ENCODE measurements at regions not wholly inside any gene's neighbourhood (a gene's known extent, or its start where the extent isn't known, plus 50 kb on each side); places are given as distances from the start of the nearest gene placed in this dataset.
"Not testable (repeated sequence)": the region's sequence is repeated elsewhere in the genome, so short reads cannot be mapped to it uniquely, and the experiment has no call there.

DNA sequence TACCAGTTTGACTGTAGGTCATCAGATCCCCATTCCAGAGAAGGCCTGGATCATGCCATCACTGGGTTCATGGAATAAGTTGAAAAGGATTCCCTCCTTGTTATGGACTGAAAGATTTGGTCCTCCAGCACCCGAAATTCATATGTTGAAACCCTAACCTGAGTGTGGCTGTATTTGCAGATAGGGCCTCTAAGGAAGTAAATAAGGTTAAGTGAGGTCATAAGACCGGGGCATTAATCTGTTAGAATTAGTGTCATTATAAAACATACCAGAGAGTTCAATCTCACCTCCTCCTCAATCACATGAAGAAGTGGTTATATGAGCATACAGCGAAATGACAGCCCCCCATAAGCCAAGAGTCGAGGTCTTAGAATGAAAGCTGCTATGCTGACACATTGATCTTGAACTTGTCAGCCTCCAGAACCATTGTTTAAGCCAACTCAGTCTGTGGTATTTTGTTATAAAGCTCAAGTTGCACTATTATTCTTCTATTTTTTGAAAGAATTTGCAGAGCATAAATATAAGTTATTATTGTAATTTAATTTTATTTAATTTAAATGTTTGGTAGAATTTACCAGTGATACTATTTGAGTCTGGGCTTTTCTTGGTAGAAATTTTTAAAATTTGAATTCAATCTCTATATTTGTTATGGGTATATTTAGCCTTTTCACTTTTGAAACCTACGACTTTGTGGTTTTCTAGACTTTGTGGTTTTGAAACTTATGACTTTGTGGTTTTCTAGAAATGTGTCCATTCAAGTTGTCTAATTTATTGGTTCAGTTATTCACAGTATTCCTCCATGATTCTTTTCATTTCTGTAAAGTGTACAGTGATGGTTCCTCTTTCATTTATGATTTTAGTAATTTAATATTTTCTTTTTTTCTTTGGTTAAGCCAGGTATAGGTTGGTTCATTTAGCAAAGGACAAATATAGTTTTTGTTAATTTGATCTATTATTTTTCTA lies 1206.7 kb upstream of the CDH2 start:
- H3K27ac ChIP-seq, result no peak overlapping the region
- DNase-seq (ENCODE audit: low read depth, low spot score), result no peak

DNA sequence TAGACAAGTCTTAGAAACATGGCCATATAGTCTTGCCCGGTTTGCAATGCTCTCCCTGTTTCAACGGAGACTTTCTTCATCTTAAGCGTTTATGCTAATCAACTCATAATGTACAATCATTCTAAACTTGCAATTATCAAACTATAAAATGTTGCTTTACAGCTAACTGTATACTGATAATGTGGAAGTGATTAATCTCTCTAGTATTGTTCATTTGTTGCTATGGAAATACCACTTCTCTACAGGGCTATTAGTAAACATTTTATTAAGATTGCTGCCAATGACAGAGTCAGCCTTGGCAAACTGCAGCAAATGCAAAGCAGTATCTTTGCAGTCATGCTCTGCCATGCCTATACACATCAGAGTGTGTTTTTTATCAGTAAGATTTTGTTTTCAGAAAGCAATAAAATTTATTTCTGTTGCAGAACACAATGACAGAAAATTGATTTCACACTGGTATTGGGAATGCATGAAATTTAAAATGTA lies 1201.8 kb upstream of the CDH2 start:
- DNase-seq (ENCODE audit: low read depth, low spot score), result no peak

DNA sequence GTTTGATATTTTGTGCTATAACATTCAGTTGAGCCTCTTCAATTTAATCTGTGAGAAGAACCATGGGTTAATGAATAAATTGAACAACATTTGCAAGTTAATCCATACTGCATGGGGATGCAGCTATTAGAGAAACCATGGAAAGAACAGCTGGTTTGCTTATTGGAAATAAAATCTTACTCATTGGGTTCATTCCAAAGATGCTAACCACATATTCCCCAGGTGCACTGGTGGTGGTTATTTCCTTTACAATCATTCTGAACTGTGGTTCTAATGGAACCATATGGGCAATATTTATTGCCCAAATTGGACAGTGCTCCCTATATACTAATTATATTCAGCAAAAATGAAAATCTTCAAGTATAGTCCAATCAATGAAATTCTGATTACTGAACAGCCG lies 1200.4 kb upstream of the CDH2 start:
- no peak for DNase-seq (ENCODE audit: low read depth, low spot score)
- H3K27ac ChIP-seq, result no peak overlapping the region

More for the DNA sequence above, 1201.8 kb upstream of the CDH2 start:
- H3K27ac ChIP-seq, result no peak overlapping the region

DNA sequence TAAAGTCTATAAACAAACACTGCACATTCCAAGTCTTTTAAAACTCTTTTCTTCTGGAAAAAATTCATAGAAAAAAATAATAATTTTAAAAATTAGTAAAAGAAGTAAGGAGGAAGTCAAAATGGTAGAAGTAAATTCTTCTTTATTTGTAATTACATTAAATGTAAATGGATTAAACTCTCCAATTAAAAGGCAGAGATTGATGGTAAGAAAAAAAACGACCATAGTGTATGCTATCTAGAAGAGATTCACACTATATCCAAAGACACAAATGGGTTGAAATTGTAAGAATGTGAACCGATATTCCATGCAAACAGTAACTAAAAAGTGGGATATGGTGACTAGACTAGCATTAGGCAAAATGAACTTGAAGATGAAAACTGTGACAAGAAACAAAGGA lies 1196.1 kb upstream of the CDH2 start:
- DNase-seq (ENCODE audit: low read depth, low spot score), result no peak
- no peak overlapping the region for H3K27ac ChIP-seq

DNA sequence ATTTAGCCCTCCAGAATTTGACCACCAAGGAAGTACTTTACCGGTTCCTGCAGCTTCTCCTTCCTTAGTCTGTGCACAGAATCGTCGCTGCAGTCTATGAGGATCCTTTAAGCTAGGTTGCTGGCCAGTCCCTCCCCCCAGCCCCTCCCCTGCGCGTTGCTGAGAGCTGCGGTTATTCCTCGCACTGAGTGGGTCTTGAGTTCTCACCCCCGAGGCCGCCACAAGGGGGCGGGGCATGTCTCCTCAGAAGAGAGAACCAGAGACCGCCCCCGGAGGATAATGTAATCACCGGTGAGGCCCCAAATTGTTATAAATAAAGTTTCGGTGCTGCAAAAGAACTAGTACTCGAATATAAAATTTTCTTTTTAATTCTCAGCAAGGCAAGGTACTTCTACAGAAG lies 1184.9 kb upstream of the CDH2 start:
- DNase-seq (ENCODE audit: low read depth, low spot score), result no peak
- no peak overlapping the region for H3K27ac ChIP-seq

DNA sequence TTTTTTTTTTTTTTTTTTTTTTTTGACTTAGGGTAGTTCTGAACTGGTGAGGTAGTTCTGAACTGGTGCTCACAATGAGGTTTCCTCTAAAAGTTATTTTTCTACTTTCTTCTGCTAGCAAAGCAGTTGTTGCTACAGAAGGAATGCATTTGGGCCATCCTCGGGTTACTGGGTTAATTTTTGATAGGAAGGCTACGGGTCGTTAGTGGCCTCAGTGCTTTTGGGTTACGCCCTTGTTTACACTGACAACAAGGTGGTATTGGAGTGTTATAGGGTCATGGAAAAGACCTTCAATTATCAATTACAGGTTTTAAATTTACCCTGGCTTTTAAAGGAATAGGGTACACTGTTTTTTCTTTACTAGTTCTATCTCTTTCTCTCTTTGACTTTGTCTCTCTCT lies 1183.7 kb upstream of the CDH2 start:
- DNase-seq (ENCODE audit: low read depth, low spot score); H3K27ac ChIP-seq: not testable (repeated sequence)

DNA sequence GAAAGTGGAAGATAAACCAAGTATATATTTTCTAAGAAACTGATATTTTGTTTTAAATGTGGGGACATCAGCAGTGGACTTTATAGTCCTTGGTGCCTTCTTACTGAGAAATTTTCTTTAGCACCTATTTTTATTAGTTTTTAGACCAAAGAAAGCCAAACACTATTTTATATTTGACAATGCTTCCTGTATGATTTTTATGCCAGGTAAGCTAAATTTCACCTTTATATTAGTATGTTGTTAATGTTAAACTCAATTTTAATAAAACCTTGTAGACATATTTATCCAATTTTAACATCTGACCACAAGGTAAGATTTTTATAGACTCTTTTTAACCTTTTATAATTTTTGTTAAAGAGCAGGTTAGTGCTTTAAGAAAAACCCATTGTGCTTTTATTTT lies 1182.3 kb upstream of the CDH2 start:
- H3K27ac ChIP-seq; DNase-seq (ENCODE audit: low read depth, low spot score): not testable (repeated sequence)

DNA sequence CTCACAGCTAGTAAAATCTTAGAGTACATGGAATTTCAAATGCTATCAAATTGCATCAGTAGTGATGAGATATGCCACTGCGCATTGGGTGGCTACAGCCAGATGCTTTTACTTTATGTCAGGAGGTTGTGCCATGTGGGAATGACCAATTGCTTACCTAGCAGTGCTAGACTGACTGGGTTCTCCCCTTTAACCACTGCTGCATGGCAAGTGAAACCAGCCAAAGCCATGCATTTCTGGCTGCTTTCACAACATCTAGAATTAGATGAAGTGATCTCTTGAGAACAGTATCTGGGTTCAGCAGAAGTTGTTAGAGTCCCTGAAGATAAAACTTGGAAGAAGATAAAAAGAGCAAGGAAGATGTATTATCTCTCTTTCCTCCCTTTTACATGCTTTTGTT lies 1174.2 kb upstream of the CDH2 start:
- H3K27ac ChIP-seq, result no peak overlapping the region

DNA sequence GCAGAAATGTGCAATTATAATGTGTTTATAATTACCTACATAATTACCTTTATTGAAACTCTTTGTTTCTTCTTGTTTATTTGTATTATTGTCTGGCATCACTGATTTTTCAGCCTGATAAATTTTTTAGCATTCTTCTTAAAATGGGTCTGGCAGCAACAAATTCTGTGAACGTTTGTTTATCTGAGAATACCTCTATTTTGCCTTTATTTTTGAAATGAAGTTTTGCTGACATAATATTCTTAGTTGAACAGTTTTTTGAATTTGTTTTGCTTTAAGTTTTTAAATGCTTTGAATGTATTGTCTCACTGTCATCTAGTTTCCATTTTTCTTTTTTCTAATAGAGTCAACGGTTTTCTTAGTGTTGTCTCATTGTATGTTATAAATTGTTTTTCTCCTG lies 1152.0 kb upstream of the CDH2 start:
- DNase-seq (ENCODE audit: low read depth, low spot score), result no peak
- no peak overlapping the region for H3K27ac ChIP-seq

More for the DNA sequence above, 1174.2 kb upstream of the CDH2 start:
- DNase-seq (ENCODE audit: low read depth, low spot score), result no peak

DNA sequence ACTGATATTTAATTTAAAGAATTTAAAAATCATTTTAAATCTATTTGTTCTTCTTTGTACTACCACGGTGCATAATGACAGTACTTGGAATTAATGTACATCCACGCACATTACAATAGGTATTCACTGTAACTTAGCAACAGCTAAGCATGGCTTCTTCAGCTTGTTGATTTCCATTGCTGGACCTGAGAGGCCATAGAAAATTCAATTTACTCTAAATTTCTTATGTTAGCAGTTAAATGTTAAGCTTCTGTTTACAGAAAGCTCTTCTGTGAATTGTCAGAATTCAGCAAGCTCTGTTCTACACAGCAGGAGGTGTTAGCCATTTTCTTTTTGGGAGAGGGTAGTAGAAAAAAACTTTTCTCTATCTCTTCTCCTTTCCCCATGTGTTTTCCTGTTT lies 1149.3 kb upstream of the CDH2 start:
- no peak overlapping the region for H3K27ac ChIP-seq
- no peak for DNase-seq (ENCODE audit: low read depth, low spot score)

DNA sequence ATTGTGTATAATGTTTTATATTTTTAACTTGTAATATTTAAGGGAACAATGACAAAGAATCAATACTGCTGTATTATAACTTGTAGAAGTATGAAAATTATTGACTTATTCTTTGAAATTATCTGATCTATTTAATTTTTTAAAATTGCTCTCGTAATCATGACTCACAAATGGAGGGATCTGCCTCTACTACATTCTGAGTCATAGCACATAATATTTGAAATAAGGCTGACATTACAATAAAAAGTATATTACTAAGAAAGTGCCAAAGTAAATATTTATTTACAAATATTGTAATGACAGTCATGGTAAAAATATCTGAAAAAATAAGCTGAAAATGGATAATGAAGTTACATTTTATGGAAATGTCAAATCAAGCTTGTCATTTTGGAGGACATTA lies 1144.6 kb upstream of the CDH2 start:
- no peak for DNase-seq (ENCODE audit: low read depth, low spot score)
- no peak overlapping the region for H3K27ac ChIP-seq

DNA sequence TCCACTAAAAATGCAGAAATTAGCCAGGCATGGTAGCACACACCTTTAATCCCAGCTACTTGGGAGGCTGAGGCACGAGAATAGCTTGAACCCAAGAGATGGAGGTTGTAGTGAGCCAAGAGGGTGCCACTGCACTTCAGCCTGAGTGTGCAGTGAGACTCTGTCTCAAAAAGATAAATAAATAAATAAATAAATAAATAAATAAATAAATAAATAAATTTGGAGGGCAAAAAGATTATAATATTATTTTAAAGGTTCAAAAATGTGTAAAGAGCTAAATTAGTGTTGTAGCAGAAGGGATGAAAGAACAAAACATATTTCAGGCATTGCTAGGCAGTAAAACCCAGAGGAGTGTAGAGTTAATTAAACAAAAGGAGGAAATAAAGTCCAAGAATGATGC lies 1136.4 kb upstream of the CDH2 start:
- H3K27ac ChIP-seq, result no peak overlapping the region
- DNase-seq (ENCODE audit: low read depth, low spot score), result no peak

DNA sequence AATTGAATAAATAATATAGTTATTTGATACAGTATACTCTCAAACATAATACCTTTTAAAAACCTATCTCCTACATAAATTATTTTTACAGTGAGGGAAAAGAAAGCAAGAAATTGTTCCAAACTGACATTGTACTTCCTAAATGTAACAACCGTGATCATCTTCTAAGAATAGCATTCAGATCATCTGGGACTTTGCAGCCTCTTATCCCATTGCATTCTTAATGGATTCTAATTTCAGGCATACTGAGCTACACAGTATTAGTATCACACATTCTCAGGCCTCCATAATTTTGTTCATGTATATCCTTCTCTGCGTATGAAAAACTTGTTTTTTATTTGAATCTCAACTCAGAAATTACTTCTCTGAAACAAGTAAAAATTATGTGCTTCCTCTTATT lies 1134.7 kb upstream of the CDH2 start:
- no peak for DNase-seq (ENCODE audit: low read depth, low spot score)

DNA sequence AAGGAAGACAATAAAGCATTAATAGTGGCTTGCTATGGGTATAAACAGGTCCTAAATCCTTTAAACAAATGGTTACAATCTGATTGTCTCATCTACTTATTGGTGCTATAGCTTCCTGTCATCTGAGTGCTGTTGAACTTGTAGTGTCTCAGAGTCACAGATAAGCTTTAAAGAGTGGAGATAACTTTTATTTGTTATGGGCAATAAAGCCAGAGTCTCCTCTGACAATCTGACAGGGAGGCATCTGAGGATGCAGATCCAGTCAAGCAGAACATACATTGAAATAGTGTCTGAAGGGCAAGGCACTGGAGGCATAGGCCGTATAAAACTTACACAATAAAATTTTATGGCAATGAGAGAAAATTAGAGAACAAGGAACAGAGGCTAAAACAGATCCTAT lies 1132.4 kb upstream of the CDH2 start:
- H3K27ac ChIP-seq, result no peak overlapping the region
- no peak for DNase-seq (ENCODE audit: low read depth, low spot score)

More for the DNA sequence above, 1134.7 kb upstream of the CDH2 start:
- H3K27ac ChIP-seq, result no peak overlapping the region

DNA sequence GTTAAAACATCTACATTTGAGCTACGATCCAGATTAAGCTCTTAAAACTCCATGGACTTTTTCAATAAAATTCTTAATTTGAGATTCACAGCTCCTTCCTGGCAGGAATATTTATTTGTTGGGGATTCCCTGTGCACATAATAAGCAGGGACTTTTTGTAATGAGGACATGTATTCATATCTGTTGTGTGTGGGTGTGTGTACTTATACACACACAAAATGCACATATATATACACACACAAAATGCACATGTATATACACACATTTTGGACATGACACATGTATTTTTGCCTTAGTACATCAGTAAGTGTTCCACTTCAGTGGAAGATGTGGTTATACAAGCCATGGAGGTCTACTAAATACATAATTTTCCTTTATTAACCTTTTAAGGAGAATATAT lies 1131.1 kb upstream of the CDH2 start:
- no peak for DNase-seq (ENCODE audit: low read depth, low spot score)

DNA sequence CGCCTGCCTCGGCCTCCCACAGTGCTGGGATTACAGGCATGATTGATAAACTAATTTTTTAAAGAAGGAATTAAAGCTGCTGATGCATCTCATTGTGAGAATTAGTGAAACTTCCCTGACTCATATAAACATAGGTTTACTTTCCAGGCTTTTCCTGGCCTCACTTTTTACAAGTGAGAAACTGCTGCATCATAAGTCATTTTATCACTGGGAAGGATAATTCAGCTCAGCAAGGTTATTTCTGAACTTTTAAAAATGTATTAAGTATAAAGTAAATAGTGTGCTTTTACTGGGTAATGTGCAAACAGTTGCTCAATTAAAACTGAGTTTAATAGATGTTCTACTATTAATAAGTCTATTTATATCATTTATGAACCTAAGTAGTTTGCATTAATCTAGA lies 1130.3 kb upstream of the CDH2 start:
- DNase-seq (ENCODE audit: low read depth, low spot score), result no peak
- H3K27ac ChIP-seq, result no peak overlapping the region

More for the DNA sequence above, 1131.1 kb upstream of the CDH2 start:
- no peak overlapping the region for H3K27ac ChIP-seq

DNA sequence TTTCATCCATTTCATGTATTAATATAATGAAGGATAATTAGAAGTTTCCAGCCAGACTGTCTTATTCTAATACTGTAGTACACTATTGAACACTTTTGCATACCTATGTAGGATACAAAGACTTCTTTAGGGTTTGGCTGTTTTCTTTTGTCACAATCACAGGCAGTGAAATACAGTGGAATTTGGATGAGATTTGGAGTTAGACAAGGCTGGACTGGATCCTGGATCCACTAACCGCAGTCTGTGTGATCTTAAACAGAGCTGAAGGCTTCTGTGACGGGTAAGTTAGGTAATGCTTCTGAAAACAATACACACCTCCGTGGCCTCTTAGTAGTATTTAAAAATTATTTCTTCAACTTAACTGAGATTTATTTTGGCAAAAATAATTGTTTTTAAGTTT lies 1128.6 kb upstream of the CDH2 start:
- no peak for DNase-seq (ENCODE audit: low read depth, low spot score)
- H3K27ac ChIP-seq, result no peak overlapping the region

DNA sequence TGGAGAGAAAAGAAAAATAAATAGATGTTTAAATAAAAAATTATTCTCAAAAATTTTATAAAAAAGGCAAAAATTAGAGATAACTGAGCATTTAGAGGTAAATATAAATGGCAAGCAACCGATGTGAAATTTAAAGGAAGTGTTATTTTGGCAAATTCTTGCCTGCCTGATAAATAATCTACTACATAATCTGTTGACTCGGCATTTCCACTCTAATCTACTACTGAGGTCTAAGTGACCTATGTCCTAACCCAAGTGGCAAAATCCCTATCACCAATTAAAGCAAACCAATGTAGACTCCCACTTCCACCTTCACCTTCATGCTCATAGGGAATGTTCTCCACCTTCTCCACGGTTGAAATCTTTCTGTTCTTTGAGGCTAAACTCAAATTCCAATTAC lies 1124.1 kb upstream of the CDH2 start:
- no peak overlapping the region for H3K27ac ChIP-seq
- no peak for DNase-seq (ENCODE audit: low read depth, low spot score)

DNA sequence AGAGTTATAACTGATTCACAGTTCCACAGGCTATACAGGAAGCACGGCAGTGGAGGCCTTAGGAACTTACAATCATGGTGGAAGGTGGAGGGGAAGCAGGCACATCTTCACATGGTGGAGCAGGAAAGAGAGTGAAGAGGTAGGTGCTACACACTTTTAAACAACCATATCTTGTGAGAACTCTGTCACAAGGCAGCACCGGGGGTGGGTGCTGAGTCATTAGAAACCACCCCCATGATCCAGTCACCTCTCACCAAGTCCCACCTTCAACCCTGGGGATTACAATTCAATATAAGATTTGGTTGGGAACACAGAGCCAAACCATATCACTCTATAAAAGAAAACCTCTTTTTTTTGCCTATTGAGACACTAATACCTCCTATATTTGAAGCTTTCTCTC lies 1108.5 kb upstream of the CDH2 start:
- no peak for DNase-seq (ENCODE audit: low read depth, low spot score)

DNA sequence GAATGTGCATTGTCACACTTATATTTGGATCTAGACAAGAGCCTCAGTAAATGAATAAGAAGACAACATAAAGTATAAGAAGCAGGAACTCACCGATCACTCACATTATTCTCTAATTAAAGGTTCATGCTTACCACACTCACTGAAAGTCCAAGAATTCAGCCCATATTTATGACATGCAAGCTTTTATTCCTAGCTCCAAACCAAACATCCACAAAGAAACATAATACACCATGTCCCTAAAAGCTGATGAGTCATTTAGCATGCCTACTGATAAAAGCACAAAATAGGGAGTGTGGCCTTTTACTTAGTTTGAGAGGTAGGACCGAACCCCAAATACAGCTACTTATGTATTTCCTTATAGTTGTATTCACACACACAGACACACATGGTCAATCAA lies 1094.6 kb upstream of the CDH2 start:
- no peak for DNase-seq (ENCODE audit: low read depth, low spot score)
- H3K27ac ChIP-seq, result no peak overlapping the region

More for the DNA sequence above, 1108.5 kb upstream of the CDH2 start:
- no peak overlapping the region for H3K27ac ChIP-seq

DNA sequence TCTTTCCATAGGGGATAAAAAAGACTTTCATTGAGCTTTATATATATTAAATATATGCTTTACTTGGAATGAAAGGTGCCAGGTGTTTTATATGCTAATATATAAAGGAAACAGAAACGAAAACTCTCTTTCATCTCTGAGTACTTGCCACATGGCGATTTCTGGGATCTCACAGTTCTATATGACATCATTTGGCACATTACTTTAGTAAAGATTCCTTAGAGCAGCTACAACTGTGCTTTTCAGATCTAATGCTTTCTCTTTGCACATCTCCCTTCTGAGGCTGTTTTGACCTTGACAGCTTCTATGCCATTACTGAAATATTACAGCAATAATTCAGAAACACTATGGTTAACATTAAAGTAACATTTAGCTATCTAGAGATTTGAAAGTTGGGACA lies 1082.9 kb upstream of the CDH2 start:
- no peak for DNase-seq (ENCODE audit: low read depth, low spot score)

DNA sequence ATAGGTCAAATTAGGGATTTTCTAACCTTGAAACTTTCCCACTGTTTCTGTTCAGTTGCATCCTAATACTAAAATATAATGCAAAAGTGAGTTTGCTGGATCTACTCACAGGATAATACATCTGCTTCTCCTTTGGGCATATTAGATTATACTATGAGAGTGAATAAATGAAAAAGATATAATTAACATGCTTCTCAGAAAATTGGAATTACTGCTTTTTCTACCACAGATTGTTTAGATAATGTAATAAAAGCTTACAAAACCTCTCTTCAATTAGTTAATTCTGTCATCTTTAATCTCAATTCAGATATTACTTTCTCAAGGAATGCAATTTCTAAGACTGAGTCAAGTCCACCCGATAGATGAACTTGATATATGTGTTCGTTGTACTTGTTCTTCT lies 1077.2 kb upstream of the CDH2 start:
- H3K27ac ChIP-seq, result no peak overlapping the region
- no peak for DNase-seq (ENCODE audit: low read depth, low spot score)

More for the DNA sequence above, 1082.9 kb upstream of the CDH2 start:
- H3K27ac ChIP-seq, result no peak overlapping the region
